Astrocyte (in vitro differentiated cells and primary cell): ENCODE measurements at regions not wholly inside any gene's neighbourhood (a gene's known extent, or its start where the extent isn't known, plus 50 kb on each side); places are given as distances from the start of the nearest gene placed in this dataset.

Experiments
- DNase-seq: peaks from one replicate; pipeline ENCODE4 v3.0.0-alpha.2; 2010; ENCODE audit warnings: low read depth
- FAIRE-seq: peaks from 2 replicates; lab custom pipeline; 2011; peaks lifted over from hg19 to GRCh38; lab: Jason Lieb, UNC
- H2AFZ ChIP-seq: 2 replicates; pipeline ENCODE4 v1.6.0; 2012; ENCODE audit warnings: low read depth, low read length, inconsistent platforms
- H3K27ac ChIP-seq: 2 replicates; pipeline ENCODE4 v1.5.1; 2011; ENCODE audit warnings: low read depth, low read length, inconsistent platforms
- H3K27me3 ChIP-seq: 2 replicates; pipeline ENCODE4 v1.6.0; 2011; ENCODE audit warnings: low read length, inconsistent platforms; ENCODE audit not compliant: insufficient read depth
- H3K36me3 ChIP-seq: 2 replicates; pipeline ENCODE4 v1.5.1; 2011; ENCODE audit warnings: low read length, inconsistent platforms; ENCODE audit not compliant: insufficient read depth
- H3K4me1 ChIP-seq: 2 replicates; pipeline ENCODE4 v1.5.1; 2011; ENCODE audit warnings: low read length, inconsistent platforms; ENCODE audit not compliant: insufficient read depth
- H3K4me2 ChIP-seq: 2 replicates; pipeline ENCODE4 v1.6.0; 2012; ENCODE audit warnings: low read length, inconsistent platforms
- H3K4me3 ChIP-seq: 2 replicates; pipeline ENCODE4 v1.5.1; 2011; ENCODE audit warnings: low read depth, mild to moderate bottlenecking, low read length, inconsistent platforms; ENCODE audit not compliant: insufficient read depth
- H3K79me2 ChIP-seq: 2 replicates; pipeline ENCODE4 v1.6.0; 2012; ENCODE audit warnings: mild to moderate bottlenecking, low read length, inconsistent platforms; ENCODE audit not compliant: insufficient read depth
- H3K9ac ChIP-seq: 2 replicates; pipeline ENCODE4 v1.6.0; 2012; ENCODE audit warnings: mild to moderate bottlenecking, low read length, inconsistent platforms
- H3K9me3 ChIP-seq: 2 replicates; pipeline ENCODE4 v1.5.1; 2012; ENCODE audit warnings: low read depth, mild to moderate bottlenecking, low read length, inconsistent platforms; ENCODE audit not compliant: insufficient read depth
- H4K20me1 ChIP-seq: 2 replicates; pipeline ENCODE4 v1.6.0; 2012; ENCODE audit warnings: low read length, inconsistent platforms; ENCODE audit not compliant: insufficient read depth
- H3K27ac Mint-ChIP-seq: one replicate; pipeline ENCODE4 v1.8.0; 2021; ENCODE audit warnings: mild to moderate bottlenecking, mixed read lengths; ENCODE audit not compliant: unreplicated experiment
- H3K27me3 Mint-ChIP-seq: one replicate; pipeline ENCODE4 v1.8.0; 2021; ENCODE audit warnings: low read depth, mixed read lengths; ENCODE audit not compliant: unreplicated experiment
- H3K36me3 Mint-ChIP-seq: one replicate; pipeline ENCODE4 v1.8.0; 2021; ENCODE audit warnings: low read depth, mixed read lengths; ENCODE audit not compliant: unreplicated experiment
- H3K4me1 Mint-ChIP-seq: one replicate; pipeline ENCODE4 v1.8.0; 2021; ENCODE audit warnings: low read depth, mixed read lengths; ENCODE audit not compliant: unreplicated experiment
- H3K4me3 Mint-ChIP-seq: one replicate; pipeline ENCODE4 v1.8.0; 2021; ENCODE audit warnings: mild to moderate bottlenecking, moderate library complexity, mixed read lengths; ENCODE audit not compliant: unreplicated experiment
- H3K9me3 Mint-ChIP-seq: one replicate; pipeline ENCODE4 v1.8.0; 2021; ENCODE audit warnings: mild to moderate bottlenecking, mixed read lengths; ENCODE audit not compliant: unreplicated experiment
- EZH2 ChIP-seq: IDR thresholded peaks from 2 replicates; pipeline ENCODE4 v1.6.1; 2012; ENCODE audit warnings: mild to moderate bottlenecking, low read length, inconsistent platforms; ENCODE audit not compliant: insufficient read depth
- TF ChIP-seq, protein P1 (sequence below): IDR thresholded peaks from 2 replicates; pipeline ENCODE4 v1.5.1; 2011; ENCODE audit warnings: low read depth, mild to moderate bottlenecking, inconsistent platforms, low read length, moderate library complexity; ENCODE audit not compliant: insufficient read depth

DNA sequence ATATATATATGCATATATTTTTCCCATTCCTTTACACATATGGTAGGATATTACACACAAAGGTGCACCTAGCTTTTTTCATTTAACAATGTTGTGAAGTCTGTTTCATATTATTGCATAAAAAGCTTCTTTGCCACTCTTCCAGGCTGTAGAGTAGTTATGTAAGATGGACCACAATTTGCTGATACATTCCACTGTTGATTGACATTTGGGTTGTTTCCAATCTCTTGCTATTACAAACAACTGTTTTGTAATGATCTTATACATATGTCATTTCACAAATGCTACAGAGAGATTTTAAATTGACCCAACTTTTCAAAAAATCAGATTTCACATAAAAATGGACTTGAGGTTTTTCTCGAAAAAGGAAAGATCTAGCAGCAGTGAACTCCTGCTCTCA lies 301.4 kb downstream of the CDCA7 start:
- Histone ChIP-seq H4K20me1 (no peaks in the 10 kb centered on the region), H3K9me3 (no peaks in the 10 kb centered on the region), H3K4me2 (no peak overlapping the region), H3K79me2 (no peaks in the 10 kb centered on the region), H2AFZ (no peak overlapping the region), H3K27me3 (no peaks in the 10 kb centered on the region), H3K9ac (no peak overlapping the region), H3K4me3 (no peak overlapping the region), H3K36me3 (no peaks in the 10 kb centered on the region), H3K27ac (no peak overlapping the region), H3K4me1 (peaks cover 39% of the 10 kb centered on the region)
- peaks cover under 1% of the 10 kb centered on the region for H3K27me3 Mint-ChIP-seq
- no peak for FAIRE-seq
- H3K4me1 Mint-ChIP-seq: peaks cover 30% of the 10 kb centered on the region
- H3K27ac Mint-ChIP-seq: no peak overlapping the region
- peaks cover 2% of the 10 kb centered on the region for H3K9me3 Mint-ChIP-seq
- no peak for TF ChIP-seq EZH2
- TF ChIP-seq, protein P1, sequence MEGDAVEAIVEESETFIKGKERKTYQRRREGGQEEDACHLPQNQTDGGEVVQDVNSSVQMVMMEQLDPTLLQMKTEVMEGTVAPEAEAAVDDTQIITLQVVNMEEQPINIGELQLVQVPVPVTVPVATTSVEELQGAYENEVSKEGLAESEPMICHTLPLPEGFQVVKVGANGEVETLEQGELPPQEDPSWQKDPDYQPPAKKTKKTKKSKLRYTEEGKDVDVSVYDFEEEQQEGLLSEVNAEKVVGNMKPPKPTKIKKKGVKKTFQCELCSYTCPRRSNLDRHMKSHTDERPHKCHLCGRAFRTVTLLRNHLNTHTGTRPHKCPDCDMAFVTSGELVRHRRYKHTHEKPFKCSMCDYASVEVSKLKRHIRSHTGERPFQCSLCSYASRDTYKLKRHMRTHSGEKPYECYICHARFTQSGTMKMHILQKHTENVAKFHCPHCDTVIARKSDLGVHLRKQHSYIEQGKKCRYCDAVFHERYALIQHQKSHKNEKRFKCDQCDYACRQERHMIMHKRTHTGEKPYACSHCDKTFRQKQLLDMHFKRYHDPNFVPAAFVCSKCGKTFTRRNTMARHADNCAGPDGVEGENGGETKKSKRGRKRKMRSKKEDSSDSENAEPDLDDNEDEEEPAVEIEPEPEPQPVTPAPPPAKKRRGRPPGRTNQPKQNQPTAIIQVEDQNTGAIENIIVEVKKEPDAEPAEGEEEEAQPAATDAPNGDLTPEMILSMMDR: no peak
- H3K36me3 Mint-ChIP-seq: no peaks in the 10 kb centered on the region
- DNase-seq: no peak
- H3K4me3 Mint-ChIP-seq: no peak overlapping the region

DNA sequence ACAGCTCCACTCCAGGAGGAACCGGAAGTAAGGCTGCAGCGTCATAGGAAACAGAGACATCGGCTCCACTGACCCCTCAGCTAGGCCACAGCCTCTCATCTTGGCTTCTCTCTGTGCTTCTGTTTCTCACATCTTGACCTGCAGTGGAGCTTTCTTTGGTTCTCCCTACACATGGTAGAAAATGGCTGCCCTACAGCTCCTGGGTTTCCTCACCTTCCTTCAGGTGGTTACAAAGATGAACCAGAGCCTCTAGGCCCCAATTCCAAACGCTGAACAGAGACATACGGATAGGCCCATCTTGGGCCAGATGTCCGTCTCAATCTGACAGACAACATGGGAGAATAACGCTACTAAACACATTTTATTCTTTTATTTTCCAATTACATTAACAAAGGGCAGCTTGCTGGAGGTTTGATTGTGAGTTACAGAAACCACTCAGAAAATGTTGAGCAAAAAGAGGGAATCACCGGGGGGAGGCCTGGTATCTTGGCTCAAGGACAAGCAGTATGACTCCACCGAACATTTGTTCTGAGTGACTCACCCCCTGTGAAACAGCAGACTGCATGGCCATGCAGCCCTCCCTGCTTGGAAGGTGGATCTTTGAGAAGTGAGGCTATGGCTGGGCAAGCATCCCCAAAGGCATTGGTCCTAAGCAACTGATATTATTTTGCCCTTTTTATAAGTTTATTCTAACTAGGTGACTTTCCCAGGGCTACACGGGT lies 303.5 kb downstream of the CDCA7 start:
- TF ChIP-seq EZH2: no peak
- TF ChIP-seq, protein P1: no peak
- peaks cover 4% of the 10 kb centered on the region for H3K27me3 Mint-ChIP-seq
- Histone ChIP-seq H3K79me2 (no peaks in the 10 kb centered on the region), H3K4me3 (no peak overlapping the region), H3K27ac (peak overlapping the region; percentile 85), H4K20me1 (no peaks in the 10 kb centered on the region), H3K27me3 (no peaks in the 10 kb centered on the region), H3K36me3 (no peaks in the 10 kb centered on the region), H3K9me3 (no peaks in the 10 kb centered on the region), H3K4me1 (peaks cover 28% of the 10 kb centered on the region), H2AFZ (peak overlapping the region; percentile 28), H3K4me2 (peak overlapping the region; percentile 61), H3K9ac (peak overlapping the region; percentile 62)
- no peak overlapping the region for H3K4me3 Mint-ChIP-seq
- H3K36me3 Mint-ChIP-seq: no peaks in the 10 kb centered on the region
- peak; percentile 87 for FAIRE-seq
- peaks cover 21% of the 10 kb centered on the region for H3K4me1 Mint-ChIP-seq
- peaks cover 2% of the 10 kb centered on the region for H3K9me3 Mint-ChIP-seq
- peak overlapping the region; percentile 80 for H3K27ac Mint-ChIP-seq
- peak; percentile 93 for DNase-seq

DNA sequence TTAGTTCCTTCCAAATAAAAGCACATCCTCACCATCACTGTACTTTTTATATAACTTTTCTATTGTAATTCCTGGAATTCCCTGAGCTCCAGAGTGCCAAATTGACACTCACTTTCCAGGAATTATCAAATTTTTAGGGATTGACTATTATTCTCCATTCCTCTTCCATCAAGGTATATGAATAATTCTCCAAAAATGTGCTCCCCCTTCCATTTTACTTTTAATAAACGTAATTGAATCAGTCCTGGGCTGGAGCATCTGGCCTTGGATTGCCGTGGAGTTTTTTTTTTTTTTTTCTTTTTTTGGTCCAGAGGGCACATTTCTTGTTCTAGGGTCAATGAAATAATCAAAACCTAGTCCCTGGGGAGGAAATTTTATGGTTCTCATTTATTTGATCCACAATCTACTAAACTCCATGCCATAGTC lies 304.3 kb downstream of the CDCA7 start:
- Mint-ChIP-seq H3K27ac (peak overlapping the region; percentile 53), H3K4me1 (peaks cover 16% of the 10 kb centered on the region), H3K4me3 (no peak overlapping the region), H3K27me3 (peaks cover 5% of the 10 kb centered on the region), H3K9me3 (peaks cover 2% of the 10 kb centered on the region), H3K36me3 (no peaks in the 10 kb centered on the region)
- Histone ChIP-seq H3K9me3 (no peaks in the 10 kb centered on the region), H3K36me3 (no peaks in the 10 kb centered on the region), H3K79me2 (no peaks in the 10 kb centered on the region), H3K27ac (peak overlapping the region; percentile 85), H3K4me1 (peaks cover 23% of the 10 kb centered on the region), H3K27me3 (no peaks in the 10 kb centered on the region), H4K20me1 (no peaks in the 10 kb centered on the region), H3K4me2 (peak overlapping the region; percentile 61), H3K4me3 (no peak overlapping the region), H3K9ac (peak overlapping the region; percentile 54), H2AFZ (peak overlapping the region; percentile 29)
- DNase-seq: peak; percentile 76
- TF ChIP-seq EZH2: no peak
- TF ChIP-seq, protein P1: no peak
- FAIRE-seq: no peak
